K562 (cell line): ENCODE measurements at regions not wholly inside any gene's neighbourhood (a gene's known extent, or its start where the extent isn't known, plus 50 kb on each side); places are given as distances from the start of the nearest gene placed in this dataset.

ENCODE experiments used
- HDGF ChIP-seq: fragments of 450-650 bp; IDR thresholded peaks from 2 replicates; pipeline ENCODE4 v1.6.1; 2016
- MAZ ChIP-seq, 2 experiments: fragments of 450-650 bp in 1 of 2; sonication (generic) in 1 of 2; formaldehyde crosslinking; IDR thresholded peaks in 1 of 2; conservative IDR thresholded peaks in 1 of 2; 2 replicates each; pipeline versions ENCODE4 v1.4.0 to v1.5.0; 2020; ENCODE audit warnings: mild to moderate bottlenecking in 1 of 2, missing genetic modification reagents in 1 of 2
- NR1H2 ChIP-seq: sonication (generic); formaldehyde crosslinking; IDR thresholded peaks from 2 replicates; pipeline ENCODE4 v1.4.0; 2020; ENCODE audit warnings: mild to moderate bottlenecking, missing genetic modification reagents
- POLR2A ChIP-seq: fragments of 450-650 bp; conservative IDR thresholded peaks from 2 replicates; pipeline ENCODE4 v1.6.1; 2016
- TCF7 ChIP-seq: sonication (generic); IDR thresholded peaks from 2 replicates; pipeline ENCODE4 v1.6.1; 2016; ENCODE audit warnings: antibody characterized with exemption, borderline replicate concordance
- TF ChIP-seq, protein P1 (sequence below): fragments of 450-650 bp; IDR thresholded peaks from 2 replicates; pipeline ENCODE4 v1.6.1; 2016; ENCODE audit warnings: missing biosample characterization, missing genetic modification characterization

DNA sequence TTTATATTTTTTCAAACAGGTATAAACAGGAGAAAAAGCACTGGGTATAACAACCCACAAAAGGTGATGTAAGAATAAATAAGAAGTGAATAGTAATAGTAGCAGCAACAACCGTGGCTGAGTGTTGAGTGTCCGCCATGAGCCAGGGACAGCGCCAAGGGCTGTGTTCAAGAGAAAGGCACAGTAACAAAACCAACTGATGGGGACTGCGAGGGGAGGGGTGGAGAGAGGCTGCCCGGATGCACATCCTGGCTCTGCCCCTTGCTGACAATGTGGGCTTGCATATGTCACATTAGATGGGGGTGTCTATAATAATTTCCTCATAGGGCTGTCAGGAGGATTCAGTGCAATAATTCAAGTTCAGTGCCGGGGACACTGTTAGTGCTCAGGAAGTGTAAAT lies 912.4 kb downstream of the VRK1 start:
- TF ChIP-seq POLR2A = no peak
- TF ChIP-seq NR1H2 (CRISPR knock-in tag) = no peak
- no peak for TF ChIP-seq TCF7
- no peak for TF ChIP-seq HDGF
- TF ChIP-seq MAZ (CRISPR knock-in tag; conservative IDR thresholded peaks at IDR 0.05 in 1 of 2, IDR thresholded peaks at IDR 0.05 in 1 of 2) = no peak
- TF ChIP-seq, protein P1, sequence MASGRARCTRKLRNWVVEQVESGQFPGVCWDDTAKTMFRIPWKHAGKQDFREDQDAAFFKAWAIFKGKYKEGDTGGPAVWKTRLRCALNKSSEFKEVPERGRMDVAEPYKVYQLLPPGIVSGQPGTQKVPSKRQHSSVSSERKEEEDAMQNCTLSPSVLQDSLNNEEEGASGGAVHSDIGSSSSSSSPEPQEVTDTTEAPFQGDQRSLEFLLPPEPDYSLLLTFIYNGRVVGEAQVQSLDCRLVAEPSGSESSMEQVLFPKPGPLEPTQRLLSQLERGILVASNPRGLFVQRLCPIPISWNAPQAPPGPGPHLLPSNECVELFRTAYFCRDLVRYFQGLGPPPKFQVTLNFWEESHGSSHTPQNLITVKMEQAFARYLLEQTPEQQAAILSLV (tag) = no peak
